ENCODE measurements at regions not wholly inside any gene's neighbourhood (a gene's known extent, or its start where the extent isn't known, plus 50 kb on each side); places are given as distances from the start of the nearest gene placed in this dataset.

DNA sequence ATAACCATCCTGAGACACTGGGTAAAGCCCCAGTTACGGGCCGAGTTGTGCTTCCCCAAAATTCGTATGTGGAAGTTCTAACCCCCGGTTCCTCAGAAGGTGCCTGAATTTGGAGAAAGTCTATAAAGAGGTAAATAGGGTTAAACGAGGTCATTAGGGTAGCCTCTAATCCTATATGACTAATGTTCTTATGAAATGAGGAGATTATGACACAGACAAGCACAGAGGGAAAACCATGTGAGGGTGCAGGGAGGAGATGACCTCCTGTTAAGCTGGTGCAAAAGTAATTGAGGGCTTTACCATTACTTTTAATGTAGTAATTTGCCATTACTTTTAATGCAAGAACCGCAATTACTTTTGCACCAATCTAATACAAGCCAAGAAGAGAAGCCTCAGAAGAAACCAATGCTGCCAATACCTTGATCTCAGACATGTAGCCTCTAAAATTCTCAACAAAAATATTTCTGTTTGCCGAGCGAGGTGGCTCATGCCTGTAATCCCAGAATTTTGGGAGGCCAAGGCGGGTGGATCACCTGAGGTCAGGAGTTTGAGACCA is 260.8 kb downstream of the GPATCH2 start:
- no peak for TF ChIP-seq ZFP3 (CRISPR knock-in tag; IDR thresholded peaks at IDR 0.05)
- no peak for TF ChIP-seq PPARA (CRISPR knock-in tag; IDR thresholded peaks at IDR 0.05; ENCODE audit: borderline replicate concordance)
- no peak for TF ChIP-seq ZNF70 (CRISPR knock-in tag; IDR thresholded peaks at IDR 0.05)
- no peak for TF ChIP-seq ARNTL (CRISPR knock-in tag; IDR thresholded peaks at IDR 0.05; ENCODE audit: borderline replicate concordance, low read depth)
- no peak for TF ChIP-seq CSDC2 (CRISPR knock-in tag; IDR thresholded peaks at IDR 0.05)
- TF ChIP-seq, protein P1, sequence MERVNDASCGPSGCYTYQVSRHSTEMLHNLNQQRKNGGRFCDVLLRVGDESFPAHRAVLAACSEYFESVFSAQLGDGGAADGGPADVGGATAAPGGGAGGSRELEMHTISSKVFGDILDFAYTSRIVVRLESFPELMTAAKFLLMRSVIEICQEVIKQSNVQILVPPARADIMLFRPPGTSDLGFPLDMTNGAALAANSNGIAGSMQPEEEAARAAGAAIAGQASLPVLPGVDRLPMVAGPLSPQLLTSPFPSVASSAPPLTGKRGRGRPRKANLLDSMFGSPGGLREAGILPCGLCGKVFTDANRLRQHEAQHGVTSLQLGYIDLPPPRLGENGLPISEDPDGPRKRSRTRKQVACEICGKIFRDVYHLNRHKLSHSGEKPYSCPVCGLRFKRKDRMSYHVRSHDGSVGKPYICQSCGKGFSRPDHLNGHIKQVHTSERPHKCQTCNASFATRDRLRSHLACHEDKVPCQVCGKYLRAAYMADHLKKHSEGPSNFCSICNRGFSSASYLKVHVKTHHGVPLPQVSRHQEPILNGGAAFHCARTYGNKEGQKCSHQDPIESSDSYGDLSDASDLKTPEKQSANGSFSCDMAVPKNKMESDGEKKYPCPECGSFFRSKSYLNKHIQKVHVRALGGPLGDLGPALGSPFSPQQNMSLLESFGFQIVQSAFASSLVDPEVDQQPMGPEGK (CRISPR knock-in tag; IDR thresholded peaks at IDR 0.05; ENCODE audit: borderline replicate concordance): no peak
- TF ChIP-seq, protein P2, sequence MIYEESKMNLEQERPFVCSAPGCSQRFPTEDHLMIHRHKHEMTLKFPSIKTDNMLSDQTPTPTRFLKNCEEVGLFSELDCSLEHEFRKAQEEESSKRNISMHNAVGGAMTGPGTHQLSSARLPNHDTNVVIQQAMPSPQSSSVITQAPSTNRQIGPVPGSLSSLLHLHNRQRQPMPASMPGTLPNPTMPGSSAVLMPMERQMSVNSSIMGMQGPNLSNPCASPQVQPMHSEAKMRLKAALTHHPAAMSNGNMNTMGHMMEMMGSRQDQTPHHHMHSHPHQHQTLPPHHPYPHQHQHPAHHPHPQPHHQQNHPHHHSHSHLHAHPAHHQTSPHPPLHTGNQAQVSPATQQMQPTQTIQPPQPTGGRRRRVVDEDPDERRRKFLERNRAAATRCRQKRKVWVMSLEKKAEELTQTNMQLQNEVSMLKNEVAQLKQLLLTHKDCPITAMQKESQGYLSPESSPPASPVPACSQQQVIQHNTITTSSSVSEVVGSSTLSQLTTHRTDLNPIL (CRISPR knock-in tag; IDR thresholded peaks at IDR 0.05; ENCODE audit: low read depth): no peak
- no peak for TF ChIP-seq ESRRG (CRISPR knock-in tag; IDR thresholded peaks at IDR 0.05)
- no peak for TF ChIP-seq ZC3H10 (CRISPR knock-in tag; IDR thresholded peaks at IDR 0.05)
- TF ChIP-seq BACH2 (CRISPR knock-in tag; IDR thresholded peaks at IDR 0.05; ENCODE audit: borderline replicate concordance): no peak
- TF ChIP-seq ZFP30 (CRISPR knock-in tag; IDR thresholded peaks at IDR 0.05): no peak
- no peak for TF ChIP-seq RARB (CRISPR knock-in tag; IDR thresholded peaks at IDR 0.05)

Measured in SK-N-SH treated with all-trans-retinoic acid at 6 μM for 48 hours (cell line).